GM23338 (cell line): ENCODE measurements at regions not wholly inside any gene's neighbourhood (a gene's known extent, or its start where the extent isn't known, plus 50 kb on each side); places are given as distances from the start of the nearest gene placed in this dataset.
"Not testable (repeated sequence)": the region's sequence is repeated elsewhere in the genome, so short reads cannot be mapped to it uniquely, and the experiment has no call there.

Experiments
- CREB1 ChIP-seq: fragments of 250-450 bp; sonication (Bioruptor Pico); IDR thresholded peaks from 2 replicates; pipeline ENCODE4 v1.5.0; 2020; ENCODE audit warnings: low read depth, mild to moderate bottlenecking, moderate library complexity
- CTCF ChIP-seq, 2 experiments: fragments of 200-600 bp in 1 of 2; sonication (generic) in 1 of 2; conservative IDR thresholded peaks; 2 replicates each; pipeline versions ENCODE4 v1.5.1 to v1.6.1; 2016 to 2017; ENCODE audit warnings: antibody characterized with exemption in 2 of 2, low read depth in 2 of 2, mild to moderate bottlenecking in 2 of 2, moderate library complexity in 1 of 2
- ETS1 ChIP-seq: IDR thresholded peaks from 2 replicates; pipeline ENCODE4 v1.6.1; 2016; ENCODE audit warnings: antibody characterized with exemption
- EZH2 ChIP-seq: fragments of 200-600 bp; sonication (generic); IDR thresholded peaks from one replicate; pipeline ENCODE4 v1.8.0; 2017; ENCODE audit warnings: antibody characterized with exemption, mild to moderate bottlenecking, low read depth; ENCODE audit not compliant: unreplicated experiment
- EZH2phosphoT487 ChIP-seq: fragments of 200-600 bp; sonication (generic); IDR thresholded peaks from one replicate; pipeline ENCODE4 v1.8.1; 2018; ENCODE audit warnings: antibody characterized with exemption; ENCODE audit not compliant: unreplicated experiment
- JUNB ChIP-seq: IDR thresholded peaks from one replicate; pipeline ENCODE4 v1.6.1; 2016; ENCODE audit warnings: antibody characterized with exemption; ENCODE audit not compliant: unreplicated experiment
- NANOG ChIP-seq: IDR thresholded peaks from 2 replicates; pipeline ENCODE4 v1.6.1; 2016; ENCODE audit warnings: antibody characterized with exemption, borderline replicate concordance
- POLR2AphosphoS5 ChIP-seq: IDR thresholded peaks from 2 replicates; pipeline ENCODE4 v1.6.1; 2016; ENCODE audit warnings: antibody characterized with exemption, low read depth
- REST ChIP-seq: IDR thresholded peaks from one replicate; pipeline ENCODE4 v1.6.1; 2018; ENCODE audit warnings: antibody characterized with exemption; ENCODE audit not compliant: unreplicated experiment
- ZNF114 ChIP-seq: fragments of 250-450 bp; sonication (Bioruptor Pico); IDR thresholded peaks from 2 replicates; pipeline ENCODE4 v1.5.0; 2020; ENCODE audit warnings: mild to moderate bottlenecking, moderate library complexity
- ZNF462 ChIP-seq: fragments of 250-450 bp; sonication (Bioruptor Pico); IDR thresholded peaks from 2 replicates; pipeline ENCODE4 v1.5.0; 2020; ENCODE audit warnings: mild to moderate bottlenecking, moderate library complexity

GRCh38 chr16:34609435-34609834 is 1150.0 kb downstream of the TP53TG3F start:
- TF ChIP-seq NANOG; CTCF (conservative IDR thresholded peaks at IDR 0.05; ENCODE audit: low read depth in 2 of 2); EZH2phosphoT487; POLR2AphosphoS5; REST; EZH2; JUNB; CREB1; ETS1; ZNF114 (CRISPR knock-in tag); ZNF462 (CRISPR knock-in tag): not testable (repeated sequence)
